NCI-H82 treated with DMSO at 0.1 percent for 48 hours (cell line): ENCODE measurements at regions not wholly inside any gene's neighbourhood (a gene's known extent, or its start where the extent isn't known, plus 50 kb on each side); places are given as distances from the start of the nearest gene placed in this dataset.
"Not testable (repeated sequence)": the region's sequence is repeated elsewhere in the genome, so short reads cannot be mapped to it uniquely, and the experiment has no call there.

Source experiments
- DNase-seq: peaks from one replicate; lab custom pipeline; 2025; ENCODE audit not compliant: unreplicated experiment; lab: John Stamatoyannopoulos, UW

DNA sequence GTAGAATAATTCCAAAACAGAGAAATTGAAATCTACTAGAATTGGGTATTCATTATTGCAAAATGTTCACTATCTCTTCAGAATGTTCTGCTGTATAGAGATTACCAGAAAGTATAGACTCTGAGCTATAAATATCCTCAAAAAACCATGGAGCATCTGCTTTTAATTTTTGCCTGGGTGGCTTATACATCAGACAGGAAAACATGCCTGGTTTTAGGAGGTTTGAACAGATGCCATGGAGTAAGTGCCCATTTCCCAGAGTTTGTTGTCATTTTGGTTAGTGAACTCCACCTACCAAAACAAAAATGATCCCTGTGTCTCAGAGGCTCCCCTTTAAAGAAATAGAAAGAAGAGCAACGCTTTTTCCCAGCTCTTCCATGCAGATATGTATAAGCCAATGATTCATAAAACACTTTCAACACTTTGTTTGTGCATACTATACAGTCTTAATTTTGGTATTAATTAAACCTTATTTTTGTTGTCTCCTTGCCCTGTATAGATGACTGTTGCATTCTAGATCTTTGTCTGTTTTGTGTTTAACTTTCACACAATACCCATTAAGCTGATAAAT, 68.7 kb downstream of the MEPE start:
- DNase-seq = no peak

GRCh38 chr4:87904639-87905160, 70.8 kb upstream of the SPP1 start:
- no peak for DNase-seq

GRCh38 chr4:87908336-87908735, 67.2 kb upstream of the SPP1 start:
- DNase-seq = no peak

DNA sequence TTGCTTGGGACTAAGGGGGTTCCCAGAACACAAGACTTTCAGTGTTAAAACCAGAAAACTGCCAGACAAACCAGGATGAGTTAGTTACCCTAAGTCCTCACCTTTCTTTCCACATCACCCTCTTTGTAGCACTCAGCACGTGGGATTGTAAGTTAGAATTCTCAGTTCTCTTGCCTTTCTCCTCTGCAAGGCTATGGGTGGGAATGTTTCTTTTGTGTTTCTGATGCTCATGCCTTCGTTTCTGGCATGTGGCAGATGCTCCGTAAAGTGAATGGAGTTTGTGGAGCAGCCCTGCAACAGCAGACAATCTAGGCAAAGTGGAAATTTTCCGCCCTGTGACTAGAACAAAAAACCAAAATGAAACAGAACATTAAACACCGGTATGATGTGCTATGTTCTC, 64.7 kb upstream of the SPP1 start:
- DNase-seq = no peak

DNA sequence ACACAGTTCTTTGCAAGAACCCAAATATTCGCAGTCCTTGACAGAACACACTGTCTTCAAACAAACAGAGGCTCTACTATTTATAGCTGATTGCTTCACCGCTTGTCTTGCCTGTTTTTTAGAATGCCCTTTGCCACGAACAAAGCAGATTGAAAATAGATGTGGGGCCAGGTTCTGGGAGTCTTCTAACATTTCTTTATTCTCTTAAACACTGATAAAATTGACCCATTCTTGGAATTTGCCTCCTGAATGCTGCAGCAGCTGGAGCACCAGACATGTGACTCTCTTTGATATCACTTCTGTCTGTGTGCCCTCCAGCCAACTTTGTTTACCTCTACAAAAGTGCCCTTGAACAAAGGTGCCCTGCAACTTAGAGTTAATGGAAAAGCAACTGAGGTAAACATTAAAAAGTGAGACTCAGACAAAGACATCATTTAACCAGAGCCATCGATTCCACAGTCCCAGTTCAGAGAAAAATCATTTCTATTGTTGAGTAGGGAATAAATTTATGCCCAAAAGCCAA, 64.2 kb upstream of the SPP1 start:
- no peak for DNase-seq

- peak; percentile 58 for DNase-seq
Observed at GRCh38 chr4:87912164-87913004, 63.1 kb upstream of the SPP1 start.

DNA sequence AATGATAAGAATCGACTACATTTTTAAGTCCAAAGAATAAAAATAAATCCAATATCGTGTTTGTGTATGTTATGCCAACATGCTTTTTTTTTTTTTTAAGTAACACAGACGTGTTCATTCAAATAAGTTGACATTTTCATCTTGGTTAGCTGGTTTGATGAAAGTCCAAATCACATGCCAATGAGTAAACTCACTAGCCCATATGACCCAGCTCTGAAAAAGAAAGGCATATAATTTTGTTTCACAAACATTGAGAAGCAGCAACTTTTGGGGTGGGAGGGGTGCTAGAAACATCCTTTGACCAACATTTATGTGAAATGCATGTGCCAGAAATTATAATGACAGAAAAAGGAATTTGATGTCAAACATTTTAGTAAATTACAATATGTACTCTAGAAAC, 61.6 kb upstream of the SPP1 start:
- no peak for DNase-seq

- no peak for DNase-seq
Observed at GRCh38 chr4:87915621-87916020, 59.9 kb upstream of the SPP1 start.

GRCh38 chr4:87916626-87917025, 58.9 kb upstream of the SPP1 start:
- no peak for DNase-seq

DNA sequence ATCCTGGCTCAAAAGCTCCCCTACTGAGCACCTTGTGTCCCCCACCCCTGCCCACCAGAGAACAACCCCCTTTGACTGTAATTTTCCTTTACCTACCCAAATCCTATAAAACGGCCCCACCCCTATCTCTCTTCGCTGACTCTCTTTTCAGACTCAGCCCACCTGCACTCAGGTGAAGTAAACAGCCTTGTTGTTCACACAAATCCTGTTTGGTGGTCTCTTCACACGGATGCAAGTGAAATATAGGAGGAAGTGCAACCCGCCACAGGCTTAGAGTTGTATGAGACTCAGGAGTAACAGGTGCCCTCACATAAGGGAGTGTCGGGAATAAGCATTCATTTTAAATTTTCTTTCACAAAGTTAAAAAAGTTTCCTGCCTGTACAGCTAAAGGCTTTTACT, 57.6 kb upstream of the SPP1 start:
- not testable (repeated sequence) for DNase-seq

DNA sequence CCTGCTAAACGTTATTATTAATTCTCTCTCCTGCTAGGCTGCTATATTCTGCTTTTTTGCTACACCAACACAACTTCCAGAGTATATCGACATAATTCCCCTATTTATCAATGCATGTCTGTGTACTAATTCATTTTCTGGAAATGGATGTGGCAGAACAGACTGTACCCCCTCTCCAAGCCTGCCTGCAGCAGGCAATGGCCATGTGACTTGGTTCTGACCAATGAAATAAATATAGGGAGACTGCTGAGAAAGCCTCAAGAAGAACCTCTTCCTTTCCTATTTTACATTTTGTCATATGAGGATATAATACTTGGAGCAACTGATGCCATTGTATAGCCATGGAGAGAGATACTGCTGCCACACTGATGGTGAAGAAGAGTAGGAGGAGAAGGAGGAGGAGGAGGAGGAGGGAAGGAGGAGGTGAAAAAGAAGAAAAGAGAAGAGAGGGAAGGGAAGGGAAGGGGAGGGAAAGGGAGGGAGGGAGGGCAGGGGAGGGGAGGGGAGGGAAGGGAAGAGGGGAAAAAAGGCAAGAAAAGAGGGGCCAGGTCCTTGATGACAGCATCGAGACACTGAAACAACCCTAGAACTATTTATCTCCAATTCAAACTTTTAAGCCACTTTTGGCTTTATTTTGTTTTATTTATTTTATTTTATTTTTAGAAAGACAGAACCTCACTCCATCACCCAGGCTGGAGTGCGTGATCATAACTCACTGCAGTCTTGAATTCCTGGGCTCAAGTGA, 57.0 kb upstream of the SPP1 start:
- no peak for DNase-seq

GRCh38 chr4:87919304-87919703, 56.2 kb upstream of the SPP1 start:
- DNase-seq = not testable (repeated sequence)

DNA sequence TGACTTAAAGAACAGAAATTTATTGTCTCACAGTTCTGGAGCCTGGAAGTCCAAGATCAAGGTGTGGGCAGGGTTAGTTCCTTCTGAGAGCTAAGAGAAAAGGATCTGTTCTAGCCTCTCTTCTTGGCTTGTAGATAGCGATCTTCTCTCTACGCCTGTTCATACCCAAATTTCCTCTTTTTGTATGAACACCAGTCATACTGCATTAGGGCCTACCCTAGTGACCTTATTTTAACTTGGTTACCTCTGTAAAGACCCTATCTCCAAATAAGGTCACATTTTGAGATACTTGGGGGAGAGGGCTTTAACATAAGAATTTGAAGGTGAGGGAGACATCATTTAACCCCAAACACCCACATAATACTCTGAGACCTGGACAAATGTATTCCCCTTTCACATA, 55.6 kb upstream of the SPP1 start:
- no peak for DNase-seq

- no peak for DNase-seq
Observed at GRCh38 chr4:87920478-87920877, 55.0 kb upstream of the SPP1 start.

DNA sequence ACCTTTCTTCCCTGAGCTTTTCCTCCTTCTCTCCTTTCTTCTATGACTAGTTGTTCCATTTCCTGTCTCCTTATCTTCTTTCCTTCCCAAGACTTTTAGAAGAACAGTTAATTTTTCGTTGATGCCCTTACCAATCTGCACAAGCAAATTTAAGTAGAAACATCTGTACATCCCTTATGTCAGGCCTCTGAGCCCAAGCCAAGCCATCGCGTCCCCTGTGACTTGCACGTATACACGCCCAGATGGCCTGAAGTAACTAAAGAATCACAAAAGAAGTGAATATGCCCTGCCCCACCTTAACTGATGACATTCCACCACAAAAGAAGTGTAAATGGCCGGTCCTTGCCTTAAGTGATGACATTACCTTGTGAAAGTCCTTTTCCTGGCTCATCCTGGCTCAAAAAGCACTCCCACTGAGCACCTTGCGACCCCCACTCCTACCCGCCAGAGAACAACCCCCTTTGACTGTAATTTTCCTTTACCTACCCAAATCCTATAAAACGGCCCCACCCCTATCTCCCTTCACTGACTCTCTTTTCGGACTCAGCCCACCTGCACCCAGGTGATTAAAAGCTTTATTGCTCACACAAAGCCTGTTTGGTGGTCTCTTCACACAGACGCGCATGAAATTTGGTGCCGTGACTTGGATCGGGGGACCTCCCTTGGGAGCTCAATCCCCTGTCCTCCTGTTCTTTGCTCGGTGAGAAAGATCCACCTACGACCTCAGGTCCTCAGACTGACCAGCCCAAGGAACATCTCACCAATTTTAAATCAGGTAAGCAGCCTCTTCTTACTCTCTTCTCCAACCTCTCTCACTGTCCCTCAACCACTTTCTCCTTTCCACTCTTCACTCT, 53.7 kb upstream of the SPP1 start:
- DNase-seq = not testable (repeated sequence)

DNA sequence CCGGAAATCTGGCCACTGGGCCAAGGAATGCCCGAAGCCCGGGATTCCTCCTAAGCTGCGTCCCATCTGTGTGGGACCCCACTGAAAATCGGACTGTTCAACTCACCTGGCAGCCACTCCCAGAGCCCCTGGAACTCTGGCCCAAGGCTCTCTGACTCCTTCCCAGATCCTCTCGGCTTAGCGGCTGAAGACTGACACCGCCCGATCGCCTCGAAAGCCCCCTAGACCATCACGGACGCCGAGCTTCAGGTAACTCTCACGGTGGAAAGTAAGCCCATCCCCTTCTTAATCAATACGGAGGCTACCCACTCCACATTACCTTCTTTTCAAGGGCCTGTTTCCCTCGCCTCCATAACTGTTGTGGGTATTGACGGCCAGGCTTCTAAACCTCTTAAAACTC, 51.4 kb upstream of the SPP1 start:
- DNase-seq = not testable (repeated sequence)
